ENCODE measurements at regions not wholly inside any gene's neighbourhood (a gene's known extent, or its start where the extent isn't known, plus 50 kb on each side); places are given as distances from the start of the nearest gene placed in this dataset.

GRCh38 chr14:25882899-25883298 is 714.9 kb downstream of the NOVA1 start:
- Histone ChIP-seq H3K14ac (ENCODE audit: low read length) (no peak overlapping the region), H2AFZ (ENCODE audit: insufficient read depth, low read length, poor library complexity) (no peak overlapping the region)

GRCh38 chr14:25875475-25875874 is 722.4 kb downstream of the NOVA1 start:
- no peak overlapping the region for H4K8ac ChIP-seq (ENCODE audit: low read depth, low read length)
- no peak overlapping the region for H3K4me2 ChIP-seq (ENCODE audit: low read length)
- H3K4me1 ChIP-seq (ENCODE audit: control insufficient read depth in 1 of 2, insufficient read depth in 2 of 2, low read length in 2 of 2) = no peaks in the 10 kb centered on the region
- no peaks in the 10 kb centered on the region for H3K79me2 ChIP-seq (ENCODE audit: control insufficient read depth, insufficient read depth, low read length, poor library complexity)
- H3K9me3 ChIP-seq (ENCODE audit: insufficient read depth, low read depth, low read length) = no peaks in the 10 kb centered on the region
- WGBS (ENCODE audit: extremely low coverage, insufficient coverage, insufficient read length) = no CpG with 5 or more reads among the region's 2 CpGs
- H3K9ac ChIP-seq (ENCODE audit: low read length) = no peak overlapping the region
- no peak overlapping the region for H2BK12ac ChIP-seq (ENCODE audit: low read length)
- H3K4ac ChIP-seq (ENCODE audit: low read depth, low read length) = no peak overlapping the region
- H4K91ac ChIP-seq (ENCODE audit: low read depth, low read length) = no peak overlapping the region
- H3K27ac ChIP-seq (ENCODE audit: low read depth, low read length) = no peak overlapping the region
- no peak overlapping the region for H3K14ac ChIP-seq (ENCODE audit: low read length)
- no peak overlapping the region for H4K12ac ChIP-seq (ENCODE audit: low read depth, low read length)
- no peak overlapping the region for H2AFZ ChIP-seq (ENCODE audit: insufficient read depth, low read length, poor library complexity)
- no peak overlapping the region for H2BK5ac ChIP-seq (ENCODE audit: low read depth, low read length, poor library complexity)
- H3K4me3 ChIP-seq (ENCODE audit: low read depth, low read length) = no peak overlapping the region
- H3K23ac ChIP-seq (ENCODE audit: low read length) = no peak overlapping the region
- no peaks in the 10 kb centered on the region for H3K79me1 ChIP-seq (ENCODE audit: low read length)
- no peak overlapping the region for H3K18ac ChIP-seq (ENCODE audit: low read length)
- H3K36me3 ChIP-seq (ENCODE audit: control insufficient read depth in 1 of 2, insufficient read depth in 2 of 2, low read length in 2 of 2) = no peaks in the 10 kb centered on the region
- H2BK120ac ChIP-seq (ENCODE audit: insufficient read depth, low read length, poor library complexity) = no peak overlapping the region
- no peaks in the 10 kb centered on the region for H3K27me3 ChIP-seq (ENCODE audit: insufficient read depth, low read length)
- no peak overlapping the region for H2AK5ac ChIP-seq (ENCODE audit: low read length)
- no peak for DNase-seq

More at GRCh38 chr14:25882899-25883298, 714.9 kb downstream of the NOVA1 start:
- Histone ChIP-seq H3K9me3 (ENCODE audit: insufficient read depth, low read depth, low read length) (no peaks in the 10 kb centered on the region), H4K8ac (ENCODE audit: low read depth, low read length) (no peak overlapping the region), H3K79me1 (ENCODE audit: low read length) (no peaks in the 10 kb centered on the region), H3K27me3 (ENCODE audit: insufficient read depth, low read length) (no peaks in the 10 kb centered on the region), H3K4me1 (ENCODE audit: control insufficient read depth in 1 of 2, insufficient read depth in 2 of 2, low read length in 2 of 2) (no peaks in the 10 kb centered on the region), H2BK5ac (ENCODE audit: low read depth, low read length, poor library complexity) (no peak overlapping the region), H3K4me3 (ENCODE audit: low read depth, low read length) (no peak overlapping the region), H4K12ac (ENCODE audit: low read depth, low read length) (no peak overlapping the region), H2AK5ac (ENCODE audit: low read length) (no peak overlapping the region), H3K4me2 (ENCODE audit: low read length) (no peak overlapping the region), H3K36me3 (ENCODE audit: control insufficient read depth in 1 of 2, insufficient read depth in 2 of 2, low read length in 2 of 2) (no peaks in the 10 kb centered on the region), H2BK12ac (ENCODE audit: low read length) (no peak overlapping the region), H3K9ac (ENCODE audit: low read length) (no peak overlapping the region), H4K91ac (ENCODE audit: low read depth, low read length) (no peak overlapping the region), H3K4ac (ENCODE audit: low read depth, low read length) (no peak overlapping the region), H2BK120ac (ENCODE audit: insufficient read depth, low read length, poor library complexity) (no peak overlapping the region), H3K23ac (ENCODE audit: low read length) (no peak overlapping the region), H3K27ac (ENCODE audit: low read depth, low read length) (no peak overlapping the region), H3K79me2 (ENCODE audit: control insufficient read depth, insufficient read depth, low read length, poor library complexity) (no peaks in the 10 kb centered on the region), H3K18ac (ENCODE audit: low read length) (no peak overlapping the region)
- DNase-seq = no peak
- WGBS (ENCODE audit: extremely low coverage, insufficient coverage, insufficient read length) = no CpG with 5 or more reads among the region's 2 CpGs

- H3K27ac ChIP-seq (ENCODE audit: low read depth, low read length) = no peak overlapping the region
- no peak overlapping the region for H3K14ac ChIP-seq (ENCODE audit: low read length)
- H3K36me3 ChIP-seq (ENCODE audit: control insufficient read depth in 1 of 2, insufficient read depth in 2 of 2, low read length in 2 of 2) = no peaks in the 10 kb centered on the region
- DNase-seq = no peak
- H3K4ac ChIP-seq (ENCODE audit: low read depth, low read length) = no peak overlapping the region
- H3K79me1 ChIP-seq (ENCODE audit: low read length) = no peaks in the 10 kb centered on the region
- no peak overlapping the region for H2AFZ ChIP-seq (ENCODE audit: insufficient read depth, low read length, poor library complexity)
- H3K27me3 ChIP-seq (ENCODE audit: insufficient read depth, low read length) = no peaks in the 10 kb centered on the region
- no peak overlapping the region for H4K8ac ChIP-seq (ENCODE audit: low read depth, low read length)
- H2AK5ac ChIP-seq (ENCODE audit: low read length) = no peak overlapping the region
- no peak overlapping the region for H3K4me3 ChIP-seq (ENCODE audit: low read depth, low read length)
- no peaks in the 10 kb centered on the region for H3K4me1 ChIP-seq (ENCODE audit: control insufficient read depth in 1 of 2, insufficient read depth in 2 of 2, low read length in 2 of 2)
- WGBS (ENCODE audit: extremely low coverage, insufficient coverage, insufficient read length) = no CpG with 5 or more reads among the region's 3 CpGs
- no peak overlapping the region for H2BK12ac ChIP-seq (ENCODE audit: low read length)
- H2BK5ac ChIP-seq (ENCODE audit: low read depth, low read length, poor library complexity) = no peak overlapping the region
- H4K12ac ChIP-seq (ENCODE audit: low read depth, low read length) = no peak overlapping the region
- no peak overlapping the region for H4K91ac ChIP-seq (ENCODE audit: low read depth, low read length)
- H3K79me2 ChIP-seq (ENCODE audit: control insufficient read depth, insufficient read depth, low read length, poor library complexity) = no peaks in the 10 kb centered on the region
- no peak overlapping the region for H3K23ac ChIP-seq (ENCODE audit: low read length)
- H3K9me3 ChIP-seq (ENCODE audit: insufficient read depth, low read depth, low read length) = no peaks in the 10 kb centered on the region
- no peak overlapping the region for H3K9ac ChIP-seq (ENCODE audit: low read length)
- H3K4me2 ChIP-seq (ENCODE audit: low read length) = no peak overlapping the region
- H3K18ac ChIP-seq (ENCODE audit: low read length) = no peak overlapping the region
- no peak overlapping the region for H2BK120ac ChIP-seq (ENCODE audit: insufficient read depth, low read length, poor library complexity)
Measured at GRCh38 chr14:25869854-25870253, 728.0 kb downstream of the NOVA1 start.

GRCh38 chr14:25868521-25869314 is 729.1 kb downstream of the NOVA1 start:
- Histone ChIP-seq H3K4ac (ENCODE audit: low read depth, low read length) (no peak overlapping the region), H2AFZ (ENCODE audit: insufficient read depth, low read length, poor library complexity) (no peak overlapping the region), H3K4me2 (ENCODE audit: low read length) (no peak overlapping the region), H3K4me3 (ENCODE audit: low read depth, low read length) (no peak overlapping the region), H3K23ac (ENCODE audit: low read length) (no peak overlapping the region), H3K18ac (ENCODE audit: low read length) (no peak overlapping the region), H4K8ac (ENCODE audit: low read depth, low read length) (no peak overlapping the region), H3K14ac (ENCODE audit: low read length) (no peak overlapping the region), H3K9ac (ENCODE audit: low read length) (no peak overlapping the region), H3K27ac (ENCODE audit: low read depth, low read length) (no peak overlapping the region), H3K79me2 (ENCODE audit: control insufficient read depth, insufficient read depth, low read length, poor library complexity) (no peaks in the 10 kb centered on the region), H4K91ac (ENCODE audit: low read depth, low read length) (no peak overlapping the region), H4K12ac (ENCODE audit: low read depth, low read length) (no peak overlapping the region), H2BK120ac (ENCODE audit: insufficient read depth, low read length, poor library complexity) (no peak overlapping the region), H3K4me1 (ENCODE audit: control insufficient read depth in 1 of 2, insufficient read depth in 2 of 2, low read length in 2 of 2) (no peaks in the 10 kb centered on the region), H2BK5ac (ENCODE audit: low read depth, low read length, poor library complexity) (no peak overlapping the region), H2AK5ac (ENCODE audit: low read length) (no peak overlapping the region), H3K79me1 (ENCODE audit: low read length) (no peaks in the 10 kb centered on the region), H3K27me3 (ENCODE audit: insufficient read depth, low read length) (no peaks in the 10 kb centered on the region), H3K36me3 (ENCODE audit: control insufficient read depth in 1 of 2, insufficient read depth in 2 of 2, low read length in 2 of 2) (no peaks in the 10 kb centered on the region), H3K9me3 (ENCODE audit: insufficient read depth, low read depth, low read length) (no peaks in the 10 kb centered on the region), H2BK12ac (ENCODE audit: low read length) (no peak overlapping the region)
- DNase-seq = no peak
- WGBS (ENCODE audit: extremely low coverage, insufficient coverage, insufficient read length) = no CpG with 5 or more reads among the region's 6 CpGs
